Activated T-helper 1 cell treated with anti-CD3 and anti-CD28 coated beads, Interleukin-2, amount 50 U/mL, for 16 hours (primary cell): ENCODE measurements at regions not wholly inside any gene's neighbourhood (a gene's known extent, or its start where the extent isn't known, plus 50 kb on each side); places are given as distances from the start of the nearest gene placed in this dataset.

Experiments
- DNase-seq, 2 donors: peaks; one replicate each; pipeline ENCODE4 v3.0.0-alpha.2; 2020; ENCODE audit warnings: low read depth in 1 of 2, low spot score in 1 of 2

GRCh38 chr1:29517251-29518086 is 281.1 kb downstream of the PTPRU start:
- DNase-seq = no peak

GRCh38 chr1:29516063-29516820 is 279.9 kb downstream of the PTPRU start:
- DNase-seq = no peak

GRCh38 chr1:29515170-29515955 is 279.0 kb downstream of the PTPRU start:
- DNase-seq = no peak

- DNase-seq = no peak
These were observed 278.2 kb downstream of the PTPRU start for GRCh38 chr1:29514361-29515169.

- no peak for DNase-seq
These were observed 277.0 kb downstream of the PTPRU start for GRCh38 chr1:29513357-29513756.

GRCh38 chr1:29511436-29511835 is 275.1 kb downstream of the PTPRU start:
- no peak for DNase-seq

- DNase-seq = no peak
These were observed 272.3 kb downstream of the PTPRU start for GRCh38 chr1:29508458-29509107.

- DNase-seq = no peak
These were observed 270.4 kb downstream of the PTPRU start for GRCh38 chr1:29506678-29507225.

- no peak for DNase-seq
These were observed 269.4 kb downstream of the PTPRU start for GRCh38 chr1:29505532-29506220.

GRCh38 chr1:29504709-29505410 is 268.5 kb downstream of the PTPRU start:
- DNase-seq = no peak

- DNase-seq = no peak
These were observed 267.9 kb downstream of the PTPRU start for GRCh38 chr1:29504196-29504595.

GRCh38 chr1:29502911-29503840 is 266.9 kb downstream of the PTPRU start:
- no peak for DNase-seq

GRCh38 chr1:29502225-29502910 is 266.0 kb downstream of the PTPRU start:
- DNase-seq = no peak

GRCh38 chr1:29501227-29501976 is 265.1 kb downstream of the PTPRU start:
- DNase-seq = no peak

GRCh38 chr1:29500651-29501050 is 264.3 kb downstream of the PTPRU start:
- no peak for DNase-seq

- no peak for DNase-seq
These were observed 263.7 kb downstream of the PTPRU start for GRCh38 chr1:29500041-29500440.
